Stimulated activated CD4-positive, alpha-beta T cell treated with anti-CD3 and anti-CD28 coated beads, Interleukin-2, amount 100 ng/mL, for 48 hours (primary cell): ENCODE measurements at regions not wholly inside any gene's neighbourhood (a gene's known extent, or its start where the extent isn't known, plus 50 kb on each side); places are given as distances from the start of the nearest gene placed in this dataset.
"Not testable (repeated sequence)": the region's sequence is repeated elsewhere in the genome, so short reads cannot be mapped to it uniquely, and the experiment has no call there.

Experiments
- DNase-seq, 2 donors: peaks; one replicate each; pipeline ENCODE4 v3.0.0-alpha.2; 2020

DNA sequence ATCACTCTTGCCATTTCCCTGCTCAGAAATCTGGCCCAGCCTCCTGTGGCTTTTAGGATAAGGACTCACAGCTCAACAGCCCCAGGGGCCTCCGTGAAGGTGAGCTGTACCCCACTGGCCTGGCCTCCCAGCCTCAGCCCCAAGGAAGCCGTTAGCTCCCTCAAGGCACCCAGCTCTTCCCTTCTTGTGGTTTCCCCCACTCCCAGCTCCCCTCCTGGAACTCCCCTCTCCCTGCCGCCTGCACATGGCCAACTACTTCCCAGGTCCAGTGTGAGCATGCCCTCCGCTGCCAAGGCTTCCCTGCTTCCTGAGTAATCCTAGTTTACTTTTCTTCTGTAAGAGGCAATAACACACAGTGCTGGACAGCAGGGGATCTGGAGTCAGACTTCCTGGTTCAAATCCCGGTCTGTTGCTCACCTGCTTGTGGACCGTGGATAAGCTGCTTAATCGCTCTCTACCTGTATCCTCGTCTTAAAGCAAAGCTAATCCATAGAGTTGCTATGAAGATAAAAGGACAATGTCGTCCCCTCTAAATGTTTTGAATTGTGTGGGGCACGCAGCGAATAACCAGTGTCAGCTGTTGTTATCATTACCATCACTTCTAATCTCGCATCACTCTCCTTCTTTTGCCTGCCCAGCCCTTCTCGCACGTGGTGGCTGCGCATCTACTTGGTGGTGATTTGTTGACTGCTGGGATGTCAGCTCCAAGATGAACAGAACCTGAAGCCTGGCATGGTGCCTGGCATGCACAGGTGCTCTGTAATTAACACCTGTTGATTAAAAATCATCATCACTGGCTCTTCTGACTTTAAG lies 86.6 kb downstream of the C5orf15 start:
- no peak for DNase-seq

DNA sequence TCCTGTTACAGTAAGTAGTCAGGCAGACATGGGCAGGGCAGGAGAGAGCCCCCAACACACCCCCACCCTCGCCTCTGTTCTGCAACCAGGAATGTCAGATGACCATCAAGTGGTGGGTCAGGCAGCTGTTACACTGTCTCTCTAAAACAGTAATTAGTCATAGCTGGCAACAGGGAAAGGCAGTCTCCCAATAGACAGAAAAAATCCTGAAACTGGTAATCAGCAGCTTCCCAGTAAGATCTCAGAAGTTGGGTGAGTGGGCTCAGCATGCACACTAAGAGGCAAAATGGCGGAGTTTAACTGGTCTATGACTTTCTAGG lies 90.2 kb downstream of the C5orf15 start:
- no peak for DNase-seq

DNA sequence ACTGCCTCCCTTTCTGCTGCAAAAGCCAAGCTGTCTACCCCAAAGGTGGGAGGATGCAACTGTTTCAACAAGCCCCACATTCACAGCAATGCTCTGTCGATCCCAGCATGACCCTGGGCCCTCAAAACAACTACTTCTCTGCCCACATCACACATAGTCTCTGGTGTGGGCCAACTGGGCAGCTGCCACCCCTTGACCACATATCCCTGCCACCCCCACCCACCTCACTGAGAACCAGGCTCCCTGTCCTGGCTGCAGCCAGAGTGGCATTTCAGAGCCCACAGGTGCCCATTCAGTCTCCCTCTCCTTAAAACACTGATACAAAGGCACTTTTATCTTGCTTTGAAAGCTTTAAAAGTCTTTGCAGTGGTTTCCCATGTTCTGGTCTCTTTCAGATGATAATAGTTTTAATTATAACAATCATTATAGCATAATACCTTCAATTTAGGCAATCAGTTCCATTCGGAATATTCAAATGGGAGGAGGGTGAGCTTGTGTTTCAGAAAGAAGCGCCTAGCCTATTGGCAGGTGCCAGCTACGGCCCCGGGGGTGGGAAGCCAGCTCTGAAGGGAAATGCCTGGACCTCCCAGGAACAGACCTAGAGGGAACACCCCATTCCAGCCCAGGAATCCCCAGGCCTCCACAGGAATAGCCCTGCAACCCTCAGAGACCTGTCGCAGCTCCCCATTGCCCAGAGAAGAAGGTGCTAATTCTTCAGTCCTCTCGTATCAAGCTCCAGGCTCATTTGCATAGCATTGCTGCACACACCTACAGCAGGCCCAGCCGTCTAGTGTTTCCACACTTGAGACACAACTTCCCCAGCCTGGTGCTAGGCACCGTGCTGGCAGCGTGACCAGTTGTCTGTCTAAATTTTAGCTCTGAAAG lies 90.8 kb downstream of the C5orf15 start:
- no peak for DNase-seq

DNA sequence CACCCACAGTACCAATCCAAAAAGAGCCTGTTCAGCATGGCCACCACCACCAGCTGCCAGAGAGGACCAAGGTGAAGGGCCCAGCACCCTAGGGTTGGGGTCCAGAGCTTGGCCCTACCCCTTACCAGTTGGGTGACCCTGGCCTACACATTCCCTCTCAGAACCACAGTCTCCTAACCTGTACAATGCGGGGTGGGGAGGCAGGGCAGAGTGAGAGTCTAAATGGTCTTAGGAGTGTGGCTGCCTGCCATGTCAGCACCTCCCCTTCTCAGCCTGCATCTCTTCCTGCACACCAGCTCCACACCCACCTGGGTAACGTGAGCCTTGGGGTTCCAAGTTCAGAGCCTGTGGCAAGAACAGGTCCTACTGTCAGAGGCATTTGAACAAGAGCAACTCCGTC lies 92.2 kb downstream of the C5orf15 start:
- no peak for DNase-seq

DNA sequence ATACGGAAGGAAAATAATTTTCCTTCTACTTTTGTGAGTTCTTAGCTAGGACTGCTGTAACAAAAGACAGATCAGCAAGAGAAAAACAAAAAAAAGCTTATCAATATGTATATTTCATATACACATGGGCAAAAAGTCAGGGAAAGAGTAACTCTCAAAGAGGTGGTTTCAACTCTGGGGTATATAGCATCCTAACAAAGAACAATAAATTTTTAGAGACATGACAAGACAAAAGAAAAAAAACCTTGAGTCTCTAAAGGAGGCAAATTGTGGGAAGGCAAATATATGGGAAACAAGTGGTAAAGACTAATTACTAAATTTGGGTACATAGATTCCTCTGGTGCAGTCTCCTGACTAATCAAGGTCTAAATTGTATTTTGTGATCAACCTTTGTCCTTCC lies 93.2 kb downstream of the C5orf15 start:
- DNase-seq, result no peak

DNA sequence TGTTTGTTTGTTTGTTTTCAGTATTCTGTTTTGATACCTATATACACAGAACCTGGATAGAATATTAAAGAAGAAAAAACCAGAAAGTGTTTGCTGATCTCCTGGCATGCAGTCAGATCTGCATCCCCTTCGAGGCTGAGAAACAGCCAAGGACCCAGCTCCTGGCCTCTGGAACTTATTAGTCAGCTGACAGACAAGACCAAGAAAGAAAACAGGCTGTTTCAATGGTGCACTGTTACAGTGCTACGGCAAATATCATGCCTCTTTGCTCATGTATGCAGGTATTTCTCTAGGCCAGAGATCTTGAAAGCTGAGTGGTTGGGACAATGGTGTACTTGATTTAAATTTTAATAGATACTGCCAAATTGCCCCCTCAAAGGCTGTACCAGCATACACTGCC lies 95.0 kb downstream of the C5orf15 start:
- no peak for DNase-seq

DNA sequence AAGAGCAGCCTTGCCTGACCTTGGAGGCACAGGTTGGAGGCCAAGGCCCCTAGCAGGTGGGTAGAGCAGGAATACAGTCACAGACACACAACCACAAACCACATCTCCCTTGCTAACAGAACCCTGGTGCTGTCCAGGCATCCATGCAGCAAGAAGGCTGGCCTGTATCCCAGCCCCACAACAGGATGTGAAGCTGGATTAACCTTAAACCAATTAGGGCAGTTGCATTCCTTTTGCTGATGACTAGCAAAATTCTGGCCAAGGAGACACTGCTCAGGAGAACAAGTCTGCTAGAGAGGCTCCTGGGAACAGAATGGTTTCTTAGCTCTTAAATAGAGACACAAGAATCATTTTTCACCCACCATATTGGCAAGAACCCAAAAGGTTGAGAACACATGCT lies 97.8 kb downstream of the C5orf15 start:
- no peak for DNase-seq

DNA sequence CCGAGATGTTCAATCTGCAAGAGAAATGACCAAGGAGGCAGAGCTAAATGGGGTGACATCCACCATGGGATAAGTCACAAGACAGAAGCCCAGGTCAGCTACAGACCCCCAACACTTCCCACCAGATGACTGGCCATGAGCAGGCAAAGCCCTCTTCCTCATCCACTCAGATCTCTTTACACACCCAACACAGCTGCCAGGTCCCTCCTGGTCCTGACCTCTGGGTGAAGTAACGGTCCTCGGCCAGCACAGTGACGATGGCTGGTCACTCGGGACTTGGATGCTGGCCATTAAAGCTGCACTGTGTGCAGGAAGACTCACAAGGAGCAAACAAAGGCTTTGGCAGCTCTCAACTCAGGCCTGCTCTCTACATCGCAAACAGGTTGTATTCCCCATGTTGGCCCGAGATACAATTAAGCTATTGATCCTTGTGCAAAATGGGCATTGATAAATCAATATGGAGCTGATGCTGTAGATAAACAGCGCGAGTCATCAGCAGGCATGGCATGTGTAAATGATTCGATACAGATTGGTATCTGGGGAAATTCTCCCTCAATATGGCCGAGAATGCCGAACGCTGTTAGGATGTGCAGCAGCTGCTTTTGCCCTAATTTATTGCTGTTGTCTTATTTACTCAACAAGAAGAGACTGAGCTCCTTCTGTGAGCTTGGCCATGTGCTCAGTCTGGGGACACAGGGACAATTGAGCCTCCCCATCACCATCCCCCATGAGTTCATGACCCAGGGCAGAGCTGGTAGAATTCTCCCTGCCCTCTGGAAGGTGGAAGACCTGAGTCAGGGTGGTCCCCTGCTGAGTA lies 98.7 kb downstream of the C5orf15 start:
- DNase-seq, result no peak

DNA sequence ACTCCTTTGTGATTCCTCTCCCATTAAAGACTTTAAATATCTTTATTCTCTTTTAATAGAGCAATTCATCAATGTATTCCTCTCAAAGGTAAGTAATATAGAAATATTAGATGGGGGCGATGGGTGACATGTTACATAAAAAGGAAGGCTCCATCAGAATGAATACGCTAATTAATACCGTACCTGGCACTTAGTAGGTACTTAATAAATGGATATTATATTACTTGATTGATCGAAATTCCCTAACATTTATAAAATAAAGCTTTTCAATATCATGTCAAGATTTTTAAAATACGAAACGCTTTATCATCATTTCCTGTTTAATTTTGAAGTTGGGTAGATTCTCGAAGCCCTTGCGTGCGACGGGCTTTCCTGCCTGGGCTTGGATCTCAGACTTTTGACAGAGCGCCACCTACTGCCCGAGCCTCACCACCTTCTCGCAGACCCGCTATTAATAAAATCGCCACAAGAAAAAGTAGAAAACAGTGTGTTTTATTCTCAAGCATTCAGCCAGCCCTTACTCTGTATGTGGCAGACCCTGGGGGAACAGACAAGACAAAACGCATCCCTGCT lies 99.4 kb downstream of the C5orf15 start:
- peak; percentile 75 to 76 for DNase-seq

DNA sequence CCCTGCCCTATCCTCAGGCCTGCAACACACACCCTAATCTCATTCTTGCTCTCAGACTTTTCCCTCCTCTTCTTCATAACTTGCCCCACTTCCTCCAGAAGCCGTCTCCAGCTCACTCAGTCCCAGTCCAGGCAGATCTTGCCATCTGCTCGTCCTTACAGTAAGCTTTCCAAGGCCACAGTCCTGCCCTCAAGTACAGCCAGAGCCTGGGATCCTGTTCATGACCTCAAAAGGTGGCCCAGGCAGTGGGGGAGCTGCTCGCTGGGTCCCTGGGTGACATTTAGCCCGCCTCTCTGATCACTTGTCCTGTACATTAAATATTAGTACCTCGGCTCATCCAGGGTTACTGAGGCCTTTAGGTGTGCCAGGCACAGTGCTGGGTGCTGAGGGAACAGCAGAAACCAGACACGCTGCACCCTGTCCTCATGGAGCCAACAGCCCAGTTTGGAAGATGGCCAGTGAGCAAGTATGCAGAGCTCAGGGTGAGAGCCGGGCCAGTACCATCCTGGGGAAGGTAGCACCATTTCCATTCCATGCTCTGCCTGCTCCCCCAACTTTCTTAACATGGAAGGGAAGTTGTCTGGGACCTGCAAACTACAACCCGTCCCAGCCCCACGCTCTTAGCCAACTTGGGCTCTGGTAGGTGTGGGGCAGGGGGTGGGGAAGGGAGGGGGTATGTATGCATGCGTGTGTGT lies 100.4 kb downstream of the C5orf15 start:
- DNase-seq, result no peak

DNA sequence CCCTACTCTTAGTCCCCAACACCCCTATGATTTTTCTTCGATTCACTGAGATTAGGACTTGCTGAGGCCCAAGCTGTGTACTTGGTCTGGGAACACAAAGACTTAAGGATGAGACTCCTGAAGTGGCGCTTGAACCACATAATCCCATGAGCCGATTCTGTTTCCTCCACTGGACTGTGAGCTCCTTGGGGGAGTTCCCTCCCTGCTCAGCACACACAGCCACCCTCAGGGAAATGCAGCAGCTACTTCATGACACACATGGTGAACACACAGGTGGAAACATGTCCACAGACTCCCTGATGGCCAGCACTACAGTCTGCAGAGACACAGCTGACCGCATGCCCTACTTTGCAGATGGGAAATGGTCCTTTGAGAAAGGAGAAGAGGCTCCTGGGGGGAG lies 101.1 kb downstream of the C5orf15 start:
- DNase-seq, result no peak

DNA sequence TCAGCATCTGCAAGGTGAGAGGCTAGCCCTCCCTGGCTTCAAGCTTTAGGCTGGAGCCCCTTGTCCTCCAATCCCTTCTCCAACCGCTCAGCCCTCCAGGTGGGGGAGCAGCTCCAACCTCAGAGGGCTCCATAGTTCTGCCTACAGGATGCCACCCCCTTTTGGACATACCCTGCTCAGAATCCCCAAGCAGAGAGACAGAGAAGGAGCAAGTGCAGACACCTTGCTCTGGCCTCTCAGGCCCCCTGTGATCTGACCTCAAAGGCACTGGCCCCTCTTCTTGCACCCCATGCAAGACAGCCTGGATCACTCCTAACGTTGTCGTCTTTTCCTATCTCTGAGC lies 101.6 kb downstream of the C5orf15 start:
- no peak for DNase-seq

DNA sequence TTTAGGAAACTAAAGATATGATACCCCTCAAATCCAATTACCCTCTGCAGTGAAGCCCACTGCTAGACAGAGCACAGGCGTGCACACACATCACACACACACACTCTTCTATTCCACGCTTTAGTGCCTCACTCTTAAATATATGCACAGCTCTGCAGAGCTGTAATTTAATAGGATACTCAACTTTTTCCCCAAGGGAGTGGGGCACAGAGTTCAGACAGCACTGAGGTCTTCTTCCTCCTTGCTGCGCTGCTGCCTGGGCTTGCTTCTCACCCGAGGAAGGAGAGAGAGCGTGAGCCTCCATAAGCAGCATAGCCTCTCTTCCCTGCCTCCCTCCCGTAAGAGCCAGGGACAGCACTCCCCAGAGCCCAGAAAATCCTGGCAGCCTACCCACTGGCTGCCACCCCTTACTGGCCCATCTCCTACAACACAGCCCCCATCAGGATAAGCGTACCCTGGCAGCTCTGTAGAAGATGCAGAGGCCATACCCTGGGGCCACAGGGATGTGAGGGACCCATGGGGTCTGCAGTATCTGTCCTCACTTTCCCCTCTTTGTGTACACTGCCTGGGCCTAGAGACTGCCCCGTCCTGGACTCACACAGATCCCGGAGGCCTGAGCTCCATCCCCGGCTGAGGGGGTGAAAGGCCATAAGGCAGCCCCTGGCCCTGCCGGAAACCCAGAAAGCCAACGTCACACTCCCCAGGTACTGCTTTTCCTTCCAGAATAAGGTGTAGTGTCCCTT lies 102.1 kb downstream of the C5orf15 start:
- no peak for DNase-seq

DNA sequence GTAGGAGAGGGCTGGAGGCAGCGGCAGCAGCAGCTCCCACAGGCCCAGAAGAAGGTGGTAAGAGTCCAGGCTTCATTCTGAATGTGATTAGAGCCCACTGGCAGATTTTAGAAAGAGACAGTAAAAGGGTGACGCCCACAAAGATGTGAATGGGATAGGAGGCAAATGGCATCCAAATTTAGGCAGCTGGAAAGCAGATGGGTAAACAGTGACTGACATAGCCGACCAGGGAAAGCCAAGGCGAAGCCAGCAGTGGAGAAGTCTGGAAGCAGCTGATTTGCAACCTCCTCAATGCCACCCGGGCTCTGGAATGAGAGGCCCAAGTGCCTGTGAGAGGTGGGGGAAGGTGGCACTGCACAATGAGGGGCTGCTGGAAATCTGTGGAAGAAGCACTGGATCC lies 103.3 kb downstream of the C5orf15 start:
- no peak for DNase-seq

DNA sequence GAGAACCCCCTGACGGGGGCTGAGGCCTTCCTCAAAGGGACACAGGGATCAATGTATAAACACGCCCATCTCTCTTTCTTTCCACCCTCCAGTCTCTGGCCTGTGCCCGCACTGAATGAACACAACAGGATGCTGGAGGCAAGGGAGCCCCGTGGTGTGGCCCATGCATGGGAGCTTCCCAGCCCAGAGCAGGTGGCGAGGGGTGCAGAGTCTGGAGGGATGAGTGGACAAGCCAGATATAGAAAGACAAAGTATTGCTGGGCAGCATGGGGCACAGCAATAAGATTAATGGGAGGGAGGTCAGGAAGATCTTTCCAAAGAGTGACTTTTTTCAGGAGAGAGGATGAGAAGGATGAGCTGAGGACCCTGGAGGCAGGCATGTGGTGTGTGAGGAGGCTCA lies 103.7 kb downstream of the C5orf15 start:
- no peak for DNase-seq

DNA sequence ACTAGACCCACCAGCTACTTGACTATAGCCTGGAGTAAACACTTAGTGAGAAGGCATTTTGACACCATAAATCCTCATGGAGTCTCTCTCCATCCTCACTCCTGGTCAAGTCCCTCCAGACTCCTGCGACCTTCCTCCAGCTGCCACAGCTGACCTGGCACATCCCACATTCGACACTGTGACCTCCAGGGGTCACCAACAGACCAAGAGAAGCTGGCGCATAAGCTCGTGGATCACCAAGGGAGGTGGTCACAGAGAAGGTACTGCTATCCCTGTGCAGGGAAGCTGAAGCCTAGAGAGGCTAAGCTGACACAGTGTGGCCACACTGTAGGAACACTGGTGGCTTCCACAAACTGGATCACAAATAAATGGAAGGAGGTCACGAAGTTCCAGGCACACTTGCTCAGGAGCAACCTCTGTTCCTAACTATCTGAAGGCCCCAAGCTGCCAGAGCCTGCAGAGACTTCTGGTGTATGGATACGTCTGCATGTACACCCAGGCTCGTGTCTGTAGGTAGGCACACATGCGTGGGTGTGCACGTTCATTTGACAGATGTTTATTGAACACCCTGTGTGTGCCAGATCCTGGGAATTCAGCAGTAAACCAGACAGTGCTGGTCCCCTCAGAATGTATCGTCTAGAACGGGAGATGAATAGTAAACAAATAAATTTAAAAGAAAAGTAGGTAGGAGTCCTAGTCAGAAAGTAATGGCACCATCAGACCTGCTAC lies 104.4 kb downstream of the C5orf15 start:
- no peak for DNase-seq

DNA sequence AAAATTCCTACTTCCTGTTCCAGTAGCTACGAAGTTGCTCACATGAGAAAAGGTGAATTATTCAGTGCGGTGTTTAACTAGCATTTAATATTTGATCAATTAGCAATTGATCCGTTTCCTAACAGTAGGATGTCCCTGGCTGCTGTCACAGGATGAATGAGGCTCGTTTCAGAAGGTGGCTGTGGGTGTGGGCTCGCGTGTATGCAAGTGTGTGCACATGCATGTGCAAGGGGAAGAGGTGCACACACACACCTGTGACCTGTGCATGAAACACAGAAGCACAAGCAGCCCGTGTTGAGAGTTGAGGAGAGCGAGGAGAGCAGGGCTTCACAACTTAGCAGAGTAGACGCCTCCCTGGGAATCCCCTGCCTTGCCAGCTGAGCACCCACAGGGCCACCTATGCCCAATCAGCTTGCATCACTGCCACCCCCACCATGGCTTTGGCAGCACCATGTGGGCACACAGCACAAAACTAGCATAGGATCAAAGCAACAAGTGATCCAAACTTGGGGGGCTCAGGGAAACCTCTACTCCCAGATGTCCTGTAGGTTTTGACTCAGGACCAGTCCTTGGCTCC lies 107.2 kb downstream of the C5orf15 start:
- no peak for DNase-seq

DNA sequence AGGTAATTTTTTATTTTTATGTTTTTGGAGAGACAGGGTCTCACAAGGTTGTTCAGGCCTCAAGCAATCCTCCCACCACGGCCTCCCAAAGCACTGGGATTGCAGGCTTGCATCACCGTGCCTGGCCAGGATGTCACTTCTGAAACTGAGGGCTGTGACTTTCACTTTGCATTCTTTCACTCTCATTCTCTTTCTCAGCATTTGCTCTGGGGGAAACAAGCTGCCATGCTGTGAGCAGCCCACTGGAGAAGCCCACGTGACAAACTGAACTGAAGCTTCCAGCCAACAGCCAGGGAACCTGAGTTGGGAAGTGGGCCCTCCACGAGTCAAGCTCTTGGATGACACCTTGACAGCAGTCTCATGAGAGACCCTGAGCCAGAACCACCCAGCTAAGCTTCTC lies 109.4 kb downstream of the C5orf15 start:
- DNase-seq, result no peak

DNA sequence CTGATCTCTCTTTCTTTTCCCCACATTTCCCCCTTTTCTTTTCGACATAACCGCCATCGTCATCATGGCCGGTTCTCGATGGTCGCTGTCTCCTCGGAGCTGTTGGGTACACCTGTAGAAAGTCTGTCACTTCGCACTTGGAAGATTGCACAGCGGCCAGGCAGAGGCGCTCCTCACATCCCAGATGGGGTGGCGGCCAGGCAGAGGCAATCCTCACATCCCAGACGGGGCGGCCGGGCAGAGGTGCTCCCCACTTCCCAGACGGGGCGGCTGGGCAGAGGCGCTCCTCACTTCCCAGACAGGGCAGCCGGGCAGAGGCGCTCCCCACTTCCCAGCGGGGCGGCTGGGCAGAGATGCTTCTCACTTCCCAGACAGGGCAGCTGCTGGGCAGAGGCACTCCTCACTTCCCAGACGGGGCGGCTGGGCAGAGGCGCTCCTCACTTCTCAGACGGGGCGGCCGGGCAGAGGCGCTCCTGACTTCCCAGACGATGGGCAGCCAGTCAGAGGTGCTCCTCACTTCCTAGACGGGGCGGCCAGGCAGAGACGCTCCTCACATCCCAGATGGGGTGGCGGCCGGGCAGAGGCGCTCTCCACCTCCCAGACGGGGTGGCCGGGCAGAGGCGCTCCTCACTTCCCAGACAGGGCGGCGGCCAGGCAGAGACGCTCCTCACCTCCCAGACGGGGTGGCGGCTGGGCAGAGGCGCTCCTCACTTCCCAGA lies 110.7 kb downstream of the C5orf15 start:
- not testable (repeated sequence) for DNase-seq

DNA sequence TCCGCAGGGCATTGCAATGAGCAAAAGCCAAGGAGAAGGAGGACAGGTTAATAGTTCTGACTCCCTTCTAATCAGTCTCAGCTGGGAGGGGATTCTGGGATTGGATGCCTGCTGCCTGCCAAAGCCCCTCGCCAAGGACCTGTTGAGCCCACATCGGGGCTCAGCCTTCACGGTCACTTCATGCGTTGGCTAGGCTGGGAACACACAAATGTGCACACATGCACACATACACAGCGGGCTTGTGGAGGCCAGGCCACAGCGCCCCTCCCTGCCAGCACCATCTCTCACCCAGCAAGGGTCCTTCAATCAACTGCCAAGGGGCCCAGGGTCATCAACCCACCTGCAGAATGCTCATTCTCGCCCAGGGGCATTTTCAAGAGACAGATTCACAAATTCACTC lies 113.9 kb downstream of the C5orf15 start:
- no peak for DNase-seq
